Anterior cingulate cortex (tissue), 58 donors: ENCODE measurements at regions not wholly inside any gene's neighbourhood (a gene's known extent, or its start where the extent isn't known, plus 50 kb on each side); places are given as distances from the start of the nearest gene placed in this dataset.

Experiments
- DNase-seq, 58 donors: peaks; one replicate each; lab custom pipeline; 2025; lab: John Stamatoyannopoulos, UW

DNA sequence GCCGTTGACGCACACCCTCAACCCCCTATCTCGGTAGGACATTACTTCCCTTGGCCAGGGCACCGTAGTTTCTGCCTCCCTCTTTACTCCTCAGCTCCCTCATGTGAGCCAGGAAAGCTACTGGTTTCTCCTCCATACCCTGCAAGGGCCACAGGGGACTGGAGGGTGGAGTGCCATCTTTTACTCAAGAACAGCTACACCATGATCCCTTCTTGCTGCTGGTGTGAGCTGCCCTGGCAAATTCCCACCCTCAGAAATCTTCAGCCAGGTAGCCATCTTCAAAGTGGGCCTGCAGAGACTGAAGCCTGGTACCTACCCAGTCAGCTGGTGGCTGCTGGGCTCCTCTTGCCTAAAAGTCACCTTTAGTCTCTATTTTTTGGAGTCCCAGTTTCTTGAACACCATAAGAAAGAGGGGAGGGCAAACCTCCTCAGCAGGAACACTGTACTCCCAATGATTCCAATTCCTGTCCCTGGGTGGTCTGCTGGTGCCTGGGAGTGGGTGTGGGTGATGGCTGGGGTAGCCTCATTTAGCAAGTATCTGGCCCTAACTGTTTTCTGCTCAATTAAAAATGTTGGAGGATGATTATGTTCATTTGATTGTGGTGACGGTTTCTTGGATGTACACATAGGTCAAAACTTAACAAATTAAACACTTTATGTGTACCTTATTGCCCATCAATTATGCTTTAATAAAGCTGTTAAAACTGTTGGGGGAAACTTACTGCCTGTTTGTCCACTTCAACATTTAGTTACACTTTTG lies 105.0 kb upstream of the NPY start:
- no peak for DNase-seq

DNA sequence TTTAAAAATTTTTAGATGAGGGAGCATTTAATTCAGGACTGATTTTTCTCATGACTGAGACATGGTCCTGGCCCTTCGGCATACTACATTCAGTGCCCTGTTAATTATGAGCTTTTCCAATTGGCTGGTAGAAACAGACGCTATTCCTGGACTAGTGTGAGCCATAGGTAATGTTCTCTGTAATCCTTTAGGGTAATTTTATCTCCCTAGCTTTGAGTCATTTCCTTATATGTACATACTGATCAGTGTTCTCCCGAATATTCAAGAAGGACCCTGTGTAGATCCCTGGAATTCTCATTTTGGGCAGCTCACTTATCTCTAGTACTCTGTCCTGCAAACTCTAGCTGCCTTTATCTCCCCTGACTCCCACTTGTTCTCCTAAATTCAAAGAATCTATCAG lies 92.6 kb upstream of the NPY start:
- DNase-seq, result no peak

GRCh38 chr7:24192053-24192452 lies 91.9 kb upstream of the NPY start:
- no peak for DNase-seq

- no peak for DNase-seq
These were observed 91.3 kb upstream of the NPY start for GRCh38 chr7:24192691-24193090.

DNA sequence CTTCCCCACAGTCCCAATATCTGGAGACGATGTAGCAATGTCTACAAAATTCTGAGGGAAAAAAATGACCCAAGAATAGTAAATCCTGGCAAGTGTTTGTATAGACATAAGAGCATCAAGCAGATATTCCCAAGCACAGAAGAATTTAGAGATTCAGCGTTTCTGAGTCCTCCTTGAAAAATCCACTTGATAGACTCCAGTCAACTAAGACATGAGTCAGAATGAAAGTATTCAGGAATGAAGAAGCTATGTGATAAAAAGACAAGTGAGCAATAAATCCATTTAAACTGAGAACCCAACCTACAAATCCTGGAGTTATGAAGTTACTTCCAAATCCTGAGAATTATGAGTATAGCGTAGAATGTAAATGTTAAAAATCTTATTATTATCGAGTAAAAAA lies 86.1 kb upstream of the NPY start:
- DNase-seq, result no peak

- DNase-seq, result no peak
These were observed 84.0 kb upstream of the NPY start for GRCh38 chr7:24199978-24200377.

GRCh38 chr7:24200407-24200966 lies 83.5 kb upstream of the NPY start:
- DNase-seq, result no peak

- DNase-seq, result no peak
These were observed 82.8 kb upstream of the NPY start for GRCh38 chr7:24201226-24201625.

DNA sequence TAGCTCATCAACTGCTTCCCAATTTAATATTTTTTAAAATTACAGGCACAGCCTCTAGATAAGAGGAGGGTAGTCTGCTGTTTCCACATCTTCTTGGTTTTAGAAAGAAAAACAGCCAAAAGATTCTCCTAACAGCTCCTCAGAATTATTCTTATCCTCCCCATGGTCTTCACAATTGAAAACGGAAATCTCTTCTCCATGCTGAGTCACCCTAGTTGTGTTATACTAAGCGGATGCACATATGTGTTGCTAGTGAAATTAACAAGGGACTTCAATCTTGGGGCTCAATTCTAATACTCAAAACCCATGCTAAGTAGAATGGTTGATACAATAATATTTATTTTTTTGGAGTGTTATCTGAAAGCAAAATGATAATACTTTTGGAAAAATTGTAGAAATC lies 71.9 kb upstream of the NPY start:
- no peak for DNase-seq

GRCh38 chr7:24213311-24213710 lies 70.7 kb upstream of the NPY start:
- DNase-seq, result no peak

- no peak for DNase-seq
These were observed 69.3 kb upstream of the NPY start for GRCh38 chr7:24214670-24215069.

- DNase-seq, result no peak
These were observed 67.3 kb upstream of the NPY start for GRCh38 chr7:24216576-24217125.

DNA sequence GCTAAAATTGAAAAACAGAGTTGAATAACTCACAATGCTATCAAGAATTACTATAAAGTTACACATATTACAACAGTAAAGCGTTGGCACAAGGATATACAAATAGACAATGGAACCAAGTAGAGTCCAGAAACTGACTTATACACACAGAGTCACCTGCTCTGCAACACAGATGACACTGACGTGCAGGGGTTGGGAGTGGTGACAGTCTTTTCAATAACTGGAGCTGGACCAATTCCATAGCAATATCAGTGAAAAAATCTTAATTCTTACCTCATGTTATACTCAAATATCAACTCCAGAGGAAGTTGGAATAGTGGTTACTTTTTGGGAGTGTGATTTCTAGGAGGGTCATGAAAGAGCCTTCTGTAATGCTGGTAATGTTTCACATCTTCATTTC lies 62.5 kb upstream of the NPY start:
- DNase-seq, result no peak

- no peak for DNase-seq
These were observed 56.9 kb upstream of the NPY start for GRCh38 chr7:24227068-24227467.

- no peak for DNase-seq
These were observed 56.2 kb upstream of the NPY start for GRCh38 chr7:24227603-24228359.

DNA sequence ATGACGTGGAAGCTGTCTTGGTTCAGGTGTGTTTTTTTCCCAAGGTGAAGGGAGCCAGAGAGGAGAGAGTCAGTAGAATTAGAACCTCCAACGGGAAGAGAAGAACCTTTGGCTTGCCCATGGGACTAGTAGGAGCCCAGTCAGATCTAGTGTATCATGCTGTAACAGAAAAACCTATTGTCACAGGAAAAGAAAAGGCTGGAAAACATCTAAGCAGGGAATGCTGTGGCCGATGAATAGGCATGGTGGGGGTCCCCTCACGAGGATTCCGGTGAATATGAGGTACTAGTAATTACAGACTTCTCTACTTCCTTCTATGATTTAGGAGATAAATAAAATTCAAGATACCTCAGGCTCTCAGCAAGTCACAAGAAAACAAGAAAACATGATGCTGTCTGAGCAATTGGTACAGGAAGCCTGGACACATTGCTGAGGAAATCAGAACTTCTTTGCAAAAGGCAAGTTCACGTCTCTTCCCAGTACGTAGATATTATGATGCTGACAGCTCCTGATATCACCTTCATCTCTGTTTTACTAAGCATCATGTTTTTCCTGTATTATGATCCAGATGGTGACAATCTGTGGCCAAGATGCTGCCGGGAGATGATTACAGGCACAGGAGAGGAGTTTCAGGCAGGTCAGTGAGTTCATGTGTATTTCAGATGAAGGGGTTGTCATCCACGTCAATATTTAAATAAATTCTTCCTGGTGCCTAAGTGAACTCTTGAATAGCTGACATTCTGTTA lies 54.3 kb upstream of the NPY start:
- DNase-seq, result no peak

GRCh38 chr7:24231493-24231892 lies 52.5 kb upstream of the NPY start:
- no peak for DNase-seq

GRCh38 chr7:24233386-24233785 lies 50.6 kb upstream of the NPY start:
- no peak for DNase-seq
